GM12878 (cell line): ENCODE measurements at regions not wholly inside any gene's neighbourhood (a gene's known extent, or its start where the extent isn't known, plus 50 kb on each side); places are given as distances from the start of the nearest gene placed in this dataset.
"Not testable (repeated sequence)": the region's sequence is repeated elsewhere in the genome, so short reads cannot be mapped to it uniquely, and the experiment has no call there.

ENCODE experiments used
- ATAC-seq: fragments of 200-7000 bp; cut with Tn5 transposase; 3 replicates; pipeline ENCODE4 v1.9.1; 2020; ENCODE audit warnings: mild to moderate bottlenecking, moderate library complexity
- BruUV-seq: library from RNA; stranded (reverse); fragments of 400-500 nt; replicated peaks from 2 replicates; lab custom pipeline; 2021; lab: Mats Ljungman, UMichigan
- CTCF ChIA-PET: fragments of 300-600 bp; sonication (Branson Sonifier 250); formaldehyde crosslinking; extraction: SDS; loops from one replicate; lab custom pipeline; 2021; ENCODE audit warnings: inconsistent platforms; lab: Yijun Ruan, JAX
- POLR2A ChIA-PET: fragments of 350-600 bp; formaldehyde crosslinking; extraction: SDS; loops from one replicate; lab custom pipeline; 2021; ENCODE audit warnings: inconsistent platforms; lab: Charles Lee
- RAD21 ChIA-PET: fragments of 300-600 bp; sonication (Branson Sonifier 250); formaldehyde crosslinking; loops from one replicate; lab custom pipeline; 2023; ENCODE audit warnings: antibody characterized with exemption; ENCODE audit not compliant: unreplicated experiment; lab: Charles Lee
- SMC1A ChIA-PET: fragments of 300-600 bp; sonication (Branson Sonifier 250); formaldehyde crosslinking; loops from one replicate; lab custom pipeline; 2023; ENCODE audit not compliant: unreplicated experiment, uncharacterized antibody; lab: Charles Lee
- DNase-seq: peaks from one replicate; pipeline ENCODE4 v3.0.0-alpha.2; 2011; ENCODE audit warnings: low read depth, low spot score
- FAIRE-seq: peaks from 3 replicates; lab custom pipeline; 2011; peaks lifted over from hg19 to GRCh38; lab: Jason Lieb, UNC
- H2AFZ ChIP-seq: 2 replicates; pipeline ENCODE4 v1.6.0; 2011; ENCODE audit warnings: low read depth, low read length, control low read depth; ENCODE audit not compliant: control insufficient read depth
- H3K27ac ChIP-seq: 2 replicates; pipeline ENCODE4 v1.5.1; 2011; ENCODE audit warnings: control low read depth; ENCODE audit not compliant: control insufficient read depth, insufficient read depth
- H3K27me3 ChIP-seq, 2 experiments: replicated peaks in 1 of 2; 2 replicates each; pipeline versions ENCODE4 v1.6.0 to v1.6.1; 2011; ENCODE audit warnings: low read length in 1 of 2; ENCODE audit not compliant: control insufficient read depth in 2 of 2, insufficient read depth in 2 of 2
- H3K36me3 ChIP-seq, 2 experiments: 2 replicates each; pipeline ENCODE4 v1.5.1; 2011; ENCODE audit warnings: low read length in 1 of 2; ENCODE audit not compliant: control insufficient read depth in 2 of 2, insufficient read depth in 2 of 2
- H3K4me1 ChIP-seq: 2 replicates; pipeline ENCODE4 v1.6.1; 2011; ENCODE audit warnings: mild to moderate bottlenecking, low read length, moderate library complexity, mixed read lengths; ENCODE audit not compliant: control insufficient read depth, insufficient read depth
- H3K4me2 ChIP-seq: 2 replicates; pipeline ENCODE4 v1.6.0; 2011; ENCODE audit warnings: control low read depth; ENCODE audit not compliant: control insufficient read depth, insufficient read depth
- H3K4me3 ChIP-seq: fragments of 200-600 bp; sonication (generic); 2 replicates; pipeline ENCODE4 v1.5.1; 2016
- H3K79me2 ChIP-seq: 2 replicates; pipeline ENCODE4 v1.6.0; 2011; ENCODE audit warnings: low read length; ENCODE audit not compliant: control insufficient read depth, insufficient read depth
- H3K9ac ChIP-seq: 2 replicates; pipeline ENCODE4 v1.8.0; 2011; ENCODE audit warnings: low read length, control low read depth, mixed read lengths; ENCODE audit not compliant: control insufficient read depth, insufficient read depth
- H3K9me3 ChIP-seq: replicated peaks from 3 replicates; pipeline ENCODE4 v1.5.1; 2011; ENCODE audit warnings: mild to moderate bottlenecking, low read length; ENCODE audit not compliant: control insufficient read depth, insufficient read depth
- H4K20me1 ChIP-seq: 2 replicates; pipeline ENCODE4 v1.6.0; 2011; ENCODE audit not compliant: control insufficient read depth, insufficient read depth
- FOS ChIP-seq: IDR thresholded peaks from 3 replicates; pipeline ENCODE4 v1.6.1; 2011; ENCODE audit warnings: borderline replicate concordance; ENCODE audit not compliant: insufficient read length; ENCODE audit errors: extremely low read depth
- HDAC2 ChIP-seq: fragments of 200-600 bp; sonication (generic); IDR thresholded peaks from 2 replicates; pipeline ENCODE4 v1.6.1; 2017
- IKZF2 ChIP-seq, 2 experiments: fragments of 450-650 bp; IDR thresholded peaks; 2 replicates each; pipeline ENCODE4 v1.6.1; 2017; ENCODE audit warnings: mild to moderate bottlenecking in 2 of 2, moderate library complexity in 2 of 2
- JUNB ChIP-seq: IDR thresholded peaks from 2 replicates; pipeline ENCODE4 v1.6.1; 2016; ENCODE audit warnings: antibody characterized with exemption, mild to moderate bottlenecking
- MTA2 ChIP-seq: fragments of 450-650 bp; IDR thresholded peaks from 2 replicates; pipeline ENCODE4 v1.6.1; 2016; ENCODE audit warnings: low read depth, mild to moderate bottlenecking, moderate library complexity
- SKIL ChIP-seq: fragments of 450-650 bp; IDR thresholded peaks from 2 replicates; pipeline ENCODE4 v1.6.1; 2017; ENCODE audit warnings: mild to moderate bottlenecking, low read depth, inconsistent platforms; ENCODE audit not compliant: poor library complexity, severe bottlenecking
- SUPT20H ChIP-seq: IDR thresholded peaks from 2 replicates; pipeline ENCODE4 v1.6.1; 2011; ENCODE audit warnings: low read depth, mild to moderate bottlenecking, low read length, moderate library complexity, borderline replicate concordance; ENCODE audit not compliant: control insufficient read depth
- ZNF217 ChIP-seq: fragments of 450-650 bp; IDR thresholded peaks from 2 replicates; pipeline ENCODE4 v1.6.1; 2017; ENCODE audit warnings: antibody characterized with exemption, mild to moderate bottlenecking
- WGBS: methylation state at CpG from one replicate; pipeline ENCODE4 v1.1.6; 2016; ENCODE audit warnings: low lambda C conversion rate; ENCODE audit not compliant: insufficient replicate concordance, insufficient coverage; ENCODE audit errors: missing lambda C conversion rate; 5-methylcytosine and 5-hydroxymethylcytosine counted together
- in situ Hi-C: fragments of 300-500 bp; cut with MboI; formaldehyde crosslinking; loops from 9 replicates; pipeline ENCODE4 v1.14.3; 2018; ENCODE audit warnings: mixed read lengths
- intact Hi-C: fragments of 100-400 bp; cut with micrococcal nuclease; formaldehyde crosslinking; loops from one replicate; pipeline ENCODE4 v1.14.2; 2022; ENCODE audit not compliant: unreplicated experiment

GRCh38 chrX:94937491-94937890, 1263.5 kb downstream of the FAM133A start:
- H3K27ac ChIP-seq: no peak overlapping the region
- in situ Hi-C loops: no loop called here
- no peaks in the 10 kb centered on the region for H3K36me3 ChIP-seq
- H4K20me1 ChIP-seq: no peaks in the 10 kb centered on the region
- FAIRE-seq: no peak
- RAD21 ChIA-PET: no interaction called here
- H3K79me2 ChIP-seq: no peaks in the 10 kb centered on the region
- no peak for TF ChIP-seq IKZF2 (IDR thresholded peaks at IDR 0.05)
- no peak for TF ChIP-seq SKIL
- no peak overlapping the region for H3K4me3 ChIP-seq
- H2AFZ ChIP-seq: no peak overlapping the region
- no peaks in the 10 kb centered on the region for H3K4me1 ChIP-seq
- SMC1A ChIA-PET: interaction anchor here (0.8 to 1.4 kb wide), 4 partner anchors 9 to 25 kb away, joined by 3 to 10 read pairs (median 4); no protein-coding TSS in a partner anchor
- no peak for DNase-seq
- CTCF ChIA-PET: interaction anchor here (1.0 to 1.6 kb wide), 2 partner anchors 12 to 25 kb away, joined by 4 to 5 read pairs; no protein-coding TSS in a partner anchor
- no peak overlapping the region for H3K9ac ChIP-seq
- 6% methylated on average over 2 of the region's 2 CpGs for WGBS
- ATAC-seq: no peak
- POLR2A ChIA-PET: no interaction called here
- no peaks in the 10 kb centered on the region for H3K27me3 ChIP-seq
- no peaks in the 10 kb centered on the region; the same call in 2 of the 3 replicates for H3K9me3 ChIP-seq
- no peak overlapping the region for H3K4me2 ChIP-seq
- intact Hi-C loops: no loop called here
- BruUV-seq: no TSS peak

GRCh38 chrX:94942603-94943002, 1268.6 kb downstream of the FAM133A start:
- H3K27me3 ChIP-seq: no peaks in the 10 kb centered on the region
- ATAC-seq (no peak), DNase-seq (no peak), FAIRE-seq (no peak)
- no peak overlapping the region for H2AFZ ChIP-seq
- H3K4me3 ChIP-seq: no peak overlapping the region
- no peak for TF ChIP-seq HDAC2
- TF ChIP-seq SUPT20H: no peak
- no peak for TF ChIP-seq FOS
- no peak for TF ChIP-seq MTA2
- no peak for TF ChIP-seq JUNB
- no peak for TF ChIP-seq ZNF217
- no peak overlapping the region for H3K9ac ChIP-seq
- RAD21 ChIA-PET: no interaction called here
- H3K4me2 ChIP-seq: no peak overlapping the region
- H3K36me3 ChIP-seq: no peaks in the 10 kb centered on the region
- H3K9me3 ChIP-seq: no peaks in the 10 kb centered on the region
- no peak overlapping the region for H3K27ac ChIP-seq
- POLR2A ChIA-PET: no interaction called here
- H4K20me1 ChIP-seq: no peaks in the 10 kb centered on the region
- CTCF ChIA-PET: interaction anchor here (0.5 to 0.8 kb wide), 2 partner anchors 12 to 65 kb away, joined by 3 read pairs; no protein-coding TSS in a partner anchor
- H3K4me1 ChIP-seq: no peaks in the 10 kb centered on the region
- BruUV-seq: no TSS peak
- intact Hi-C loops (no loop called here), in situ Hi-C loops (no loop called here)
- no peaks in the 10 kb centered on the region for H3K79me2 ChIP-seq
- 21% methylated on average over 2 of the region's 2 CpGs for WGBS
- SMC1A ChIA-PET: no interaction called here

GRCh38 chrX:94946137-94946536, 1272.1 kb downstream of the FAM133A start:
- H3K36me3 ChIP-seq, H3K79me2 ChIP-seq, H3K9me3 ChIP-seq, H3K9ac ChIP-seq, H4K20me1 ChIP-seq, in situ Hi-C loops, FAIRE-seq, DNase-seq, ATAC-seq, H3K4me2 ChIP-seq, H3K4me3 ChIP-seq, POLR2A ChIA-PET, intact Hi-C loops, H3K27ac ChIP-seq, H2AFZ ChIP-seq, RAD21 ChIA-PET, H3K4me1 ChIP-seq, BruUV-seq, H3K27me3 ChIP-seq: not testable (repeated sequence)
- ChIA-PET SMC1A (interaction anchor here (2.4 kb wide), 1 partner anchor 11 kb away, joined by 6 read pairs; no protein-coding TSS in a partner anchor), CTCF (interaction anchor here (1.1 to 1.3 kb wide), 2 partner anchors 17 to 44 kb away, joined by 3 read pairs; no protein-coding TSS in a partner anchor)
- WGBS: 24% methylated on average over 3 of the region's 3 CpGs
